HUES64 (cell line): ENCODE measurements at regions not wholly inside any gene's neighbourhood (a gene's known extent, or its start where the extent isn't known, plus 50 kb on each side); places are given as distances from the start of the nearest gene placed in this dataset.

Experiments used
- H3K27ac ChIP-seq: 2 replicates; pipeline ENCODE4 v1.7.0; 2013; ENCODE audit warnings: low read depth, low read length, inconsistent platforms
- H3K27me3 ChIP-seq: 2 replicates; pipeline ENCODE4 v1.6.1; 2013; ENCODE audit warnings: mild to moderate bottlenecking, low read length; ENCODE audit not compliant: insufficient read depth
- H3K36me3 ChIP-seq: 2 replicates; pipeline ENCODE4 v1.6.1; 2013; ENCODE audit warnings: mild to moderate bottlenecking, low read length; ENCODE audit not compliant: insufficient read depth
- H3K4me1 ChIP-seq: 2 replicates; pipeline ENCODE4 v1.6.1; 2013; ENCODE audit warnings: mild to moderate bottlenecking, low read length, moderate library complexity; ENCODE audit not compliant: insufficient read depth
- H3K4me3 ChIP-seq: 2 replicates; pipeline ENCODE4 v1.5.1; 2013; ENCODE audit warnings: mild to moderate bottlenecking, low read length, moderate library complexity
- H3K9ac ChIP-seq: 2 replicates; pipeline ENCODE4 v1.6.1; 2013; ENCODE audit warnings: mild to moderate bottlenecking, low read depth, low read length
- H3K9me3 ChIP-seq: 2 replicates; pipeline ENCODE4 v1.6.1; 2013; ENCODE audit warnings: low read depth, low read length; ENCODE audit not compliant: insufficient read depth
- WGBS: fragments of 150-250, 120-280 bp; methylation state at CpG from one replicate; pipeline ENCODE4 v1.1.7; 2013; ENCODE audit warnings: missing lambda C conversion rate; 5-methylcytosine and 5-hydroxymethylcytosine counted together

- H3K27me3 ChIP-seq, result no peaks in the 10 kb centered on the region
- H3K4me1 ChIP-seq, result no peaks in the 10 kb centered on the region
- no peak overlapping the region for H3K4me3 ChIP-seq
- WGBS, result 91% methylated on average over 2 of the region's 2 CpGs
- no peak overlapping the region for H3K27ac ChIP-seq
- no peaks in the 10 kb centered on the region for H3K36me3 ChIP-seq
- no peak overlapping the region for H3K9ac ChIP-seq
- no peaks in the 10 kb centered on the region for H3K9me3 ChIP-seq
These were observed 101.0 kb upstream of the THBS1 start for GRCh38 chr15:39479911-39480310.

GRCh38 chr15:39482459-39482858, 98.4 kb upstream of the THBS1 start:
- H3K4me1 ChIP-seq, result no peaks in the 10 kb centered on the region
- no peaks in the 10 kb centered on the region for H3K9me3 ChIP-seq
- H3K9ac ChIP-seq, result no peak overlapping the region
- WGBS, result 80% methylated on average over 1 of the region's 3 CpGs
- H3K27ac ChIP-seq, result no peak overlapping the region
- no peak overlapping the region for H3K4me3 ChIP-seq
- no peaks in the 10 kb centered on the region for H3K36me3 ChIP-seq
- H3K27me3 ChIP-seq, result no peaks in the 10 kb centered on the region

- no peaks in the 10 kb centered on the region for H3K36me3 ChIP-seq
- no peaks in the 10 kb centered on the region for H3K27me3 ChIP-seq
- H3K9ac ChIP-seq, result no peak overlapping the region
- H3K4me3 ChIP-seq, result no peak overlapping the region
- 95% methylated on average over 4 of the region's 4 CpGs for WGBS
- no peaks in the 10 kb centered on the region for H3K4me1 ChIP-seq
- H3K9me3 ChIP-seq, result no peaks in the 10 kb centered on the region
- H3K27ac ChIP-seq, result no peak overlapping the region
These were observed 94.0 kb upstream of the THBS1 start for GRCh38 chr15:39486621-39487457.

- Histone ChIP-seq H3K9ac (no peak overlapping the region), H3K27me3 (no peaks in the 10 kb centered on the region), H3K36me3 (no peaks in the 10 kb centered on the region), H3K4me1 (no peaks in the 10 kb centered on the region), H3K4me3 (no peak overlapping the region), H3K27ac (no peak overlapping the region), H3K9me3 (no peaks in the 10 kb centered on the region)
These were observed 93.5 kb upstream of the THBS1 start for GRCh38 chr15:39487458-39487735.

GRCh38 chr15:39488516-39488915, 92.4 kb upstream of the THBS1 start:
- Histone ChIP-seq H3K27me3 (no peaks in the 10 kb centered on the region), H3K9me3 (no peaks in the 10 kb centered on the region), H3K4me1 (no peaks in the 10 kb centered on the region), H3K4me3 (no peak overlapping the region), H3K36me3 (no peaks in the 10 kb centered on the region), H3K9ac (no peak overlapping the region), H3K27ac (no peak overlapping the region)
- 100% methylated on average over 1 of the region's 1 CpG for WGBS

- no peaks in the 10 kb centered on the region for H3K9me3 ChIP-seq
- H3K27ac ChIP-seq, result no peak overlapping the region
- no peaks in the 10 kb centered on the region for H3K4me1 ChIP-seq
- H3K9ac ChIP-seq, result no peak overlapping the region
- H3K27me3 ChIP-seq, result no peaks in the 10 kb centered on the region
- WGBS, result 40% methylated on average over 1 of the region's 1 CpG
- H3K4me3 ChIP-seq, result no peak overlapping the region
- no peaks in the 10 kb centered on the region for H3K36me3 ChIP-seq
These were observed 91.9 kb upstream of the THBS1 start for GRCh38 chr15:39488961-39489360.

- H3K27me3 ChIP-seq, result no peaks in the 10 kb centered on the region
- H3K27ac ChIP-seq, result no peak overlapping the region
- H3K9me3 ChIP-seq, result no peaks in the 10 kb centered on the region
- H3K4me3 ChIP-seq, result no peak overlapping the region
- no peak overlapping the region for H3K9ac ChIP-seq
- no peaks in the 10 kb centered on the region for H3K4me1 ChIP-seq
- whole genome bisulfite sequencing, result 98% methylated on average over 12 of the region's 12 CpGs
- no peaks in the 10 kb centered on the region for H3K36me3 ChIP-seq
These were observed 89.6 kb upstream of the THBS1 start for GRCh38 chr15:39491115-39491885.

- no peaks in the 10 kb centered on the region for H3K4me1 ChIP-seq
- H3K36me3 ChIP-seq, result no peaks in the 10 kb centered on the region
- no peak overlapping the region for H3K9ac ChIP-seq
- H3K9me3 ChIP-seq, result no peaks in the 10 kb centered on the region
- H3K4me3 ChIP-seq, result no peak overlapping the region
- WGBS, result 72% methylated on average over 4 of the region's 4 CpGs
- no peaks in the 10 kb centered on the region for H3K27me3 ChIP-seq
- H3K27ac ChIP-seq, result no peak overlapping the region
These were observed 88.9 kb upstream of the THBS1 start for GRCh38 chr15:39491886-39492490.

- no peaks in the 10 kb centered on the region for H3K9me3 ChIP-seq
- no peak overlapping the region for H3K4me3 ChIP-seq
- no peak overlapping the region for H3K27ac ChIP-seq
- no peaks in the 10 kb centered on the region for H3K4me1 ChIP-seq
- WGBS, result 92% methylated on average over 3 of the region's 3 CpGs
- no peak overlapping the region for H3K9ac ChIP-seq
- no peaks in the 10 kb centered on the region for H3K36me3 ChIP-seq
- no peaks in the 10 kb centered on the region for H3K27me3 ChIP-seq
These were observed 87.3 kb upstream of the THBS1 start for GRCh38 chr15:39493424-39494067.

- H3K27ac ChIP-seq, result no peak overlapping the region
- no peaks in the 10 kb centered on the region for H3K9me3 ChIP-seq
- H3K36me3 ChIP-seq, result no peaks in the 10 kb centered on the region
- H3K4me1 ChIP-seq, result no peaks in the 10 kb centered on the region
- no peak overlapping the region for H3K4me3 ChIP-seq
- 93% methylated on average over 2 of the region's 2 CpGs for WGBS
- no peaks in the 10 kb centered on the region for H3K27me3 ChIP-seq
- no peak overlapping the region for H3K9ac ChIP-seq
These were observed 86.4 kb upstream of the THBS1 start for GRCh38 chr15:39494462-39494861.
